NCI-H2227 treated with DMSO at 0.1 percent for 48 hours (cell line): ENCODE measurements at regions not wholly inside any gene's neighbourhood (a gene's known extent, or its start where the extent isn't known, plus 50 kb on each side); places are given as distances from the start of the nearest gene placed in this dataset.

ENCODE experiments used
- DNase-seq: peaks from one replicate; lab custom pipeline; 2025; lab: John Stamatoyannopoulos, UW

DNA sequence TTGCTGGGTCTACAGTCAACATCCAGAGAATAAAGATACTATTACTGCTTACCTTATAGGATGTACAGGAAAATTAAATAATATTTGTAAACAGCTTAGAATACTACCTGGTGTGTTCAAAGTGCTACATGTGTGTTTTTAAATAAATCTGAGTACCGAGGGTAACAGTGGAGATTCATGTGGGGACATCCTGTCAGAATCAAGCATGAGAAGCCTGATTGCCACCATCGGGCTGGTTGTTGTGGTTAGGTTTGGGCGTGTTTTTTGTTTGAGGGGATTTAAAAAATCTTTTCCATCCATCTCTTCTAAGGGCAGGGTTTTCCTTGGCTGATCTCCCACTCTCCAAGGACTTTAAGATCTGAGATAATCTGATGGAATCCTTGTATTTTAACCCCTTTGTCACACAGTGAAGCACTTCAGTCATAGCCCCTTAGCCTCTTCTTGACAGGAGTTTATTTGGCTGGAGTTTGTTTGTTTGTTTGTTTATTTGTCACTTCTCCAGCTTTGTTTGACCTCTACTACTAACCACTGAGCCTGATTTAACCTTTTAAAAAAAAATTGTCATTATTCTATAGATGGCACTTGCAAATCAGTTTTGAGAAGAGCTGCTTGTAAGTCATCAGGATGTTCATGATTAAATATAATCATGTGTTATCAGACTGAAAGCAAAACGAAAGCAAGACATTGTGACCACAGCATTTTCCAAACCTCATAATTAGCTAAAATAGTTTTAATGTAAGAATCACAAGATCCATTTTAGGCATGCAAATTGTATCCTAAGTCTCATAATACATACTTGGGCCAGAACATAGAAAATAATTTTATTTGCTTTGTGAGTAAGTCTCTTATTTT, 72.8 kb upstream of the RARB start:
- DNase-seq = no peak

DNA sequence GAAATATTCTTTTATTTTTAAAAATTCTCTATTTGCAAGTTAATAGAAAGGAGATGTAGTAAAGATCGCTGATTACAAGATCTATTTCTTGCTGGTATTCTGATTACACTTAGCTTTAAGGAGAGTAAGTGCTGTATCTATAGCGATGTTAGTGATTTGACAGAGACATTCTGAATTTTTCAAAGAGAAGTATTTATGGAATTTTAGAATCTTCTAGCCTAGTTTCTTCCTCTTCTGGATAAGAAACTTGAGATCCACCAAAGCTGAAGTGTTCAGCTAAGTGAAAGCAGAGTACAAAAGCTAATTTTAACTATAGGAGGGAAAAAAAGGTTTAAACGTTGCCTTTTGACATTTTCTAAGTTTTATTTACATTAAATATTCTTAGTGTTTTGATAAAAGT, 72.1 kb upstream of the RARB start:
- DNase-seq = no peak

DNA sequence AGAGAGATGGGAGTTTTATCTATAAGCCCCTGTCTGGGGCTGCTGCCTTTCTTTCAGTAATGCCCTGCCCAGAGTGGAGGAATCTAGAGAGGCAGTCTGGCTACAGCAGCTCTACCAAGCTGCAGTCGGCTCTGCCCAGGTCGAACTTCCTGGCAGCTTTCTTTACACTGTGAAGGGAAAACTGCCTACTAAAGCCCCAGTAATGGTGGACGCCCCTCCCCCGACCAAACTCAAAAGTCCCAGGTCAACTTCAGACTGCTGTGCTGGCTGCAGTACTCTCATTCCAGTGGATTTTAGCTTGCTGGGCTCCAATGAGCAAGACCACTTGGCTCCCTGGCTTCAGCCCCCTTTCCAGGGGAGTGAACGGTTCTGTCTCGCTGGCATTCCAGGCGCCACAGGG, 65.9 kb upstream of the RARB start:
- no peak for DNase-seq

DNA sequence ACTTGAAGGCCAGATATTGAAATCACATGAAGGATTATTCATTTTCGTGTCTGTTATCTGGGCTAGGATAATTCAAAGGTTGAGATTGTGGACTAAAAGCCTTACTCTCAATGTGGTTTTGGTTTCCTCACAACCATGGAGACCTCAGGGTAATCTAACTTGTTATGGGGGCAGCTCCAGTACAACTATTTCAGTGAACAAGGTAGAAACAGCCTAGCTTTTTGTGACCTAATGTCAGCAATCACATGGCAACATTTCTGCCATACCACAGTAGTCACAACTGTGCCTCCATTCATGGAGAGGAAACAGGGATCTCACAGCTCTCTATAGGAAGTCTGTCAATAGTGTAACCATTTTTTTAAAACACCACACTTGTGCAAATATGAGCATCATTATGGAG, 62.4 kb upstream of the RARB start:
- DNase-seq = no peak

DNA sequence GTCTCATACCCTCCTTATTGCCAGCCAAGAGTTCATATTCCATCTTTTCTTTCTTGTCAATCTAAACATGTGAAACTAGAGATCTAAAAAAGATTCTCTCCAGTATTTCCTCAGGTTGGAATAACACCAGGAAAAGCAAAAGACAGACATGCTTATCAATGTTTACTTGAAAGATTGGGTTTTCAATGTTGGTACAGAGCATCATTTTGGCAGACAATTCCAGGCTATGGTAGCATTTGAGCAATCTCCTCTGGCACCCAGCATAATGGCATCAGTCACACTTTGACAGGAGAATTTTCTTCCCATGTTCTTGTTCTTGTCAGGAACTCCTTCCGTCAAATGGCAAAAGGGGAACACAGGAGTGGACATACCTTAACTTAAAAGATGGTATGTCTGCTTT, 61.0 kb upstream of the RARB start:
- no peak for DNase-seq

DNA sequence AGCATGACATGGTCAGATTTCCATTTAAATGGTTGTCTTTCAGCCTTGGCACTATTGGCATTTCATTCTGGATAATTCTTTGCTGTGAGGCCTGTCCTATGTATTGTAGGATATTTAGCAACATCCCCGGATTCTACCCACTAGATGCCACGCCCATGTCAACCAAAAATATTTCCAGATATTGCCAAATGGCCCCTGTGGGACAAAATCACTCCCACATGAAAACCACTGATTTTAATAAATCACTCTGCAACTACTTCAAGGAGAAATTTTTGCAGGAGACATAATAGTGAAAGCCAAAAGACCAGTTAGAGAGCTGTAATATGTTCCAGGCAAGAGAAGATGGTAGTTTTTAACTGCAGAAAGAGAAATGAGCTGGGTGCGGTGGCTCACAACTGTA, 55.9 kb upstream of the RARB start:
- DNase-seq = no peak

DNA sequence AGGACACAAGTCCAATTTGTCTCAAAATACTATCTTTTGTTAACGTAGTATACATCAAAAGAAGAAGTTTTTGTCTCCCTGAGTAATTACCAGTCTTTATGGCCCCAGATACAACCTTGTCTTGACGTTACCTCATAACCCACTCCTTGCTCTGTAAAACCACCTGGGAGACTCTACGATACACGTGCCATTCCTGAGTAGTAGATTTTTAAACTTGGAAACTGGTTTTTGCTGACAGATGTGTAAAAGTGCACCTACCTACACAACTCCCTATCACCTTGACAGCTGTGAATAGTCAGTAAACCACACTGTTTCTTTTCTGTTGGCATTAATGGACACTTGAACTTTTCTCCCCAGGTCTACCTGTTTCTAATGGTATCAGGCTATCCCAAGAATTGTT, 51.7 kb upstream of the RARB start:
- DNase-seq = no peak

DNA sequence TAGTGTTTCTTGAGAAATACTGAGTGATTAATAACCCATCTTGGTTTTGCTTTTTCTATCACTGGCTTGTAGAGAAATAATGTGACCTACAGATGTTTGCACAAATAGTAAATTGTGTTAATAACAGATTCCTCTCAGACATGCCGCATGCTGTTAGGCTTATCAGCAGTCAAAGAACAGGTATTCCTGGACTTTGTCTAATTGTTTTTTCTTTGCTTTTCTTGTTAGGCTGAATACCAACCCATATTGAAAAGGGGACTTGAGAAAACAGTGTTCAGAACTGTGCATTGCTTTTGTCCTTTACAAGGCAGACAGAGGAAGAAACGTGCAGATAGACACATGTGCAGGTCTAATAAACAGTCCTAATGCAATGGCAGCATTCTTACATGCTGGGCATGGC, 51.0 kb upstream of the RARB start:
- no peak for DNase-seq
